Stimulated activated CD4-positive, alpha-beta T cell treated with anti-CD3 and anti-CD28 coated beads, Interleukin-15, amount 100 ng/mL, for 24 hours (primary cell): ENCODE measurements at regions not wholly inside any gene's neighbourhood (a gene's known extent, or its start where the extent isn't known, plus 50 kb on each side); places are given as distances from the start of the nearest gene placed in this dataset.
"Not testable (repeated sequence)": the region's sequence is repeated elsewhere in the genome, so short reads cannot be mapped to it uniquely, and the experiment has no call there.

Experiments
- DNase-seq: peaks from one replicate; pipeline ENCODE4 v3.0.0-alpha.2; 2020

- DNase-seq, result no peak
Measured at GRCh38 chr2:142756430-142756829, 121.0 kb upstream of the KYNU start.

- DNase-seq, result no peak
Measured at GRCh38 chr2:142755191-142755590, 122.3 kb upstream of the KYNU start.

- DNase-seq, result no peak
Measured at GRCh38 chr2:142754182-142754581, 123.3 kb upstream of the KYNU start.

GRCh38 chr2:142750858-142751257 is 126.6 kb upstream of the KYNU start:
- DNase-seq, result no peak

- DNase-seq, result no peak
Measured at GRCh38 chr2:142748559-142749099, 128.8 kb upstream of the KYNU start.

- DNase-seq, result no peak
Measured at GRCh38 chr2:142745691-142746090, 131.8 kb upstream of the KYNU start.

- DNase-seq, result no peak
Measured at GRCh38 chr2:142742371-142743214, 134.9 kb upstream of the KYNU start.

- DNase-seq, result no peak
Measured at GRCh38 chr2:142741764-142742269, 135.6 kb upstream of the KYNU start.

- DNase-seq, result no peak
Measured at GRCh38 chr2:142734770-142735169, 142.7 kb upstream of the KYNU start.

GRCh38 chr2:142734231-142734630 is 143.2 kb upstream of the KYNU start:
- no peak for DNase-seq

GRCh38 chr2:142729814-142730213 is 147.7 kb upstream of the KYNU start:
- not testable (repeated sequence) for DNase-seq

- DNase-seq, result not testable (repeated sequence)
Measured at GRCh38 chr2:142727821-142728478, 149.5 kb upstream of the KYNU start.

- no peak for DNase-seq
Measured at GRCh38 chr2:142725386-142725785, 152.1 kb upstream of the KYNU start.

GRCh38 chr2:142724713-142725349 is 152.6 kb upstream of the KYNU start:
- DNase-seq, result no peak

GRCh38 chr2:142724186-142724585 is 153.3 kb upstream of the KYNU start:
- no peak for DNase-seq

GRCh38 chr2:142723236-142723635 is 154.2 kb upstream of the KYNU start:
- DNase-seq, result no peak

- DNase-seq, result no peak
Measured at GRCh38 chr2:142722569-142722968, 154.9 kb upstream of the KYNU start.

- DNase-seq, result no peak
Measured at GRCh38 chr2:142722086-142722485, 155.4 kb upstream of the KYNU start.

GRCh38 chr2:142721015-142721414 is 156.4 kb upstream of the KYNU start:
- no peak for DNase-seq

- DNase-seq, result no peak
Measured at GRCh38 chr2:142718576-142719155, 158.8 kb upstream of the KYNU start.

GRCh38 chr2:142716463-142717242 is 160.8 kb upstream of the KYNU start:
- DNase-seq, result no peak

GRCh38 chr2:142714600-142714999 is 162.9 kb upstream of the KYNU start:
- no peak for DNase-seq
